ENCODE measurements at regions not wholly inside any gene's neighbourhood (a gene's known extent, or its start where the extent isn't known, plus 50 kb on each side); places are given as distances from the start of the nearest gene placed in this dataset.

DNA sequence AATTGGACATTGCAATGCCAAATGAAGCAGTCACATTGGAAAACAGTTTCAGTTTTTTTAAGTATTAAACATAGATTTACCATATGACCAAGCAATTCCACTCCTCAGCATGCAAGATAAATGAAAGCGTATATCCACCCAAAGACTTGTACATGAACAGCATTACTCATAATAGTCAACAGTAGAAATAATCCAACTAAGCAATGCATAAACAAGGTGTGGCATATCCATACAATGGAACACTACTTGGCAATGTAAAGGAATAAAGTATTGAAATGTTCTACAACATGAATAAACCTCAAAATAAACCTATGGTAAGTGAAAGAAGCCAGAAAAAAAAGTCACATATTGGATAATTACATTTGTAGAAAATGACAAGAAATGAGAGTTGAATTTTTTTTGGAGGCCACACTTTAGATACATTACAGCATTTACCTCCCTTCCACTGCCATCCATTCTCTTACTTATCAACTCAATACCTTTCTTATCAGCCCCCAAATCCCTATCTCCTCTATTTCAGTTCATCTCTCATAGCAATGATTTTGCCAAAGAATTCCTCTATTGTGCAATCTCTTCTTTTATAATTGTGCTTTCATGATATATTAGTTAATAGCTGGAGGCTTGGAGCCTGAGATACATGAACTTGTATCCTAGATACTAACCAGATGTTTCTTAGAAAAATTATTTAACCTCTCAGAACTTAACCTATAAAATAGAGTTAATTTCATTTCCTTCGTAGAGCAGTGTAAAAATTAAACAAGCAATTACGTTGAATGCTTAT is 414.2 kb upstream of the C1orf87 start:
- ATAC-seq (peak; percentile 55), DNase-seq (ENCODE audit: low spot score) (no peak)
- intact Hi-C loops (cut with DNase I), result no loop called here

GRCh38 chr1:60483509-60483908 is 409.9 kb upstream of the C1orf87 start:
- ATAC-seq (no peak), DNase-seq (ENCODE audit: low spot score) (no peak)
- intact Hi-C loops (cut with DNase I), result no loop called here

GRCh38 chr1:60470246-60470645 is 396.7 kb upstream of the C1orf87 start:
- intact Hi-C loops (cut with DNase I), result no loop called here

GRCh38 chr1:60463786-60464185 is 390.2 kb upstream of the C1orf87 start:
- intact Hi-C loops (cut with DNase I), result no loop called here
- ATAC-seq (no peak), DNase-seq (ENCODE audit: low spot score) (no peak)

More at GRCh38 chr1:60470246-60470645, 396.7 kb upstream of the C1orf87 start:
- no peak for DNase-seq (ENCODE audit: low spot score)
- ATAC-seq, result no peak

DNA sequence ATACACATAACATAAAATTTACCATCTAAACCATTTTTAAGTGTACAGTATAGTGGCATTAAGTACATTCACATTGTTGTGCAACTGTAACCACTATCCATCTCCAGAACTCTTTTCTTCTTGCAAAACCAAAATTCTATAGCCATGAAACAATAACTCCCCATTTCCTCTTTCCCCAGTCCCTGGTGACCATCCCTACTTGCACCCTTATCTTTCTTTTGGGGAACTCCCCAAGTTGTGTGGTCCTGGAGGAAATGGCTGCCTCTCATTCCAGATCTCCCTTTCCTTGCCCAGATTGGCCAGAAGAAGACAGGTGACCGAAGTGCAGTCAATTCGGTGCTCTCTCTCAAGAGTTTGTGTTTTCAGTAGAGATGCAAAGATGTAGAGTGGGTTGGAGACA is 389.6 kb upstream of the C1orf87 start:
- ATAC-seq (no peak), DNase-seq (ENCODE audit: low spot score) (no peak)
- intact Hi-C loops (cut with DNase I), result no loop called here

DNA sequence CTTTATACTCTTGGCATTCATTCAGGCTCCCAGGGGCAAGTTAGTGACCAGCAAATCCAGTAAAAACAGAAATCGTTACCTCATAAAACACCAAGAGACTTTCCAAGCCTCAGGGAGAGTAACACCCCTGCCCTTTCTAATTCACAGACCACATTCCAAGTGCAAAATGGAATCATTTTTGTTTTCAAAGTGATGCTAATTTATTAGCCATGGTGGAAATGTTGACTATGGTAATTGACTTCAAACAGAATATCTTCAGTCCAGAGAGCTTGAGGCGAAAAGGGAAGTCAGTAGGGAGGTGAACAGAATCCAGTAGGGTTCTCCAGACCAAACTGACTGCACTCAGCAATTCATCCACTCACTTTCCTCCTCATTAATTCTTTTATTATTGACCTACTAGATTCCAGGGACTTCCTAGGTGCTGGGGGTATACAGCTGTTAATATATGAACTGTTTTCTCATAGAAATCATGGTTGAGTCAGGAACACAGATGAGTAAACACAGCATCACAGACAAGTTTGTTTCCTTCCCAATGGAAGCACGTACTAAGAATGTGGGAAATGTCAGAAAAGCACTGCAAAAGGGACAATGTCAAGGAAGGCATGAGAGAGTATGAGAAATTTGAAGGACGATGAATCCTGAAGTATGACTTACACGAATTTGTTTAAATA is 388.5 kb upstream of the C1orf87 start:
- ATAC-seq, result no peak
- no peak for DNase-seq (ENCODE audit: low spot score)
- intact Hi-C loops (cut with DNase I), result no loop called here

GRCh38 chr1:60458111-60458510 is 384.5 kb upstream of the C1orf87 start:
- peak; percentile 72 for ATAC-seq
- no peak for DNase-seq (ENCODE audit: low spot score)
- intact Hi-C loops (cut with DNase I), result no loop called here

GRCh38 chr1:60449876-60450275 is 376.3 kb upstream of the C1orf87 start:
- no peak for ATAC-seq
- intact Hi-C loops (cut with DNase I), result no loop called here

DNA sequence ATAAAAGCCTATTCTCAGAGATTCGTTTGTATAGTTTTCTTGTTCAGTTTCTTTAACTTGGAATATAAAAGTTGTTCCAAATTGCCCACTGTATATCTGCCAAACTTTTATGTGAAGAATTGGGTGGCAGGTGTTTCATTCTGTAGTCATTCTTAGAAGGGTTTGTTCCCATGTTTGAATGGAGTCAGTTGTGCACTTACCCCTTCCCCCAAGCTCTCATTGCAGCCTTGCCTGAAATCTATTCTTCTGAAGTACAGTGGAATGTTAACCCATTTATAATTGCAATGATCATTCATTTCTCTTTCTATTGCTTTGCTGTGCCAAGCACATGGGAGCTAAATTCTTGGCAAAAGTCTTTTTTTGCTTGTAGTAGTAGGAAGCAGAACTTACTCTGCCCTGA is 375.3 kb upstream of the C1orf87 start:
- ATAC-seq (no peak), DNase-seq (ENCODE audit: low spot score) (no peak)
- intact Hi-C loops (cut with DNase I), result no loop called here

More at GRCh38 chr1:60449876-60450275, 376.3 kb upstream of the C1orf87 start:
- DNase-seq (ENCODE audit: low spot score), result no peak

DNA sequence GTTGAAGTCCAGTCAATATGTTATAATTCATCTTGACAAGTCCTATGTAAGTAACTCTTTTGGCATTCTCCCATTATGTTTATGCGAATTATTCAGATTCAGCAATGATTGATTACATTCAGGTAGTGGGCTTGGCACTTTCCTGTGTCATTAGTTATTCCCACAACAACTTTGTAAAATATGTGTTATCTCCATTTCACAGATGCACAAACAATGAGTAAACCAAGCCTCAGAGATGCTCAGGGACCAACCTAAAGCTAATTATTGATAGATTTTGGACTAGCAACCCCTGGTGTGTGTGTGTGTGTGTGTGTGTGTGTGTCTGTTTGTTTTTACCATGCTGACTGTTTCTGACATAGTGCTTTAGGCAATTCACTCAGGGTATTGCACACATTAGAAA is 371.1 kb upstream of the C1orf87 start:
- ATAC-seq (no peak), DNase-seq (ENCODE audit: low spot score) (no peak)
- intact Hi-C loops (cut with DNase I), result no loop called here

DNA sequence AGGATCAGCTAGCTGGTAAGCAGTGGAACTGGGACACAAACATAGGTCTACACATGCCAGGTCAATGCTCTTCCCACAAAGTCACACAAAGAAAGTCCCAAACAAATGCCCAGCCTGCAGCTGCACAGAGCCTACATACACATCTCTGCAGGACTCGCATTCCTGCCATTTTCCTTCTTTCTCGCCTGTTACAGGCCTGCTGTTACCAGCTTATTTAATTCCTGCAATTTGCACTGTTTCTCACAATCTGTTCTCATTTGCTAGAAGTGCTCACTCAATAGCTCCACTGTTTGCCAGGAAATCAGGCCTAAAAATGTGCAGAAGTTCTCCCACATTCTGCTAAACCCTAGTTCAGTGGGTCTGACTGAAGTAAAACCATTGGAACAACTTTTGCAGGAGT is 362.6 kb upstream of the C1orf87 start:
- ATAC-seq, result no peak
- intact Hi-C loops (cut with DNase I), result no loop called here
- DNase-seq (ENCODE audit: low spot score), result no peak

- DNase-seq (ENCODE audit: low spot score), result no peak
- intact Hi-C loops (cut with DNase I), result no loop called here
- ATAC-seq, result peak; percentile 69
Observed at GRCh38 chr1:60431593-60431992, 358.0 kb upstream of the C1orf87 start.

- intact Hi-C loops (cut with DNase I), result no loop called here
- DNase-seq (ENCODE audit: low spot score) (no peak), ATAC-seq (no peak)
Observed at GRCh38 chr1:60430375-60430774, 356.8 kb upstream of the C1orf87 start.

GRCh38 chr1:60428127-60428526 is 354.6 kb upstream of the C1orf87 start:
- DNase-seq (ENCODE audit: low spot score) (no peak), ATAC-seq (peak; percentile 95)
- intact Hi-C loops (cut with DNase I), result no loop called here

- peak; percentile 26 for ATAC-seq
- DNase-seq (ENCODE audit: low spot score), result no peak
- intact Hi-C loops (cut with DNase I), result no loop called here
Observed at GRCh38 chr1:60427701-60428100, 354.1 kb upstream of the C1orf87 start.

DNA sequence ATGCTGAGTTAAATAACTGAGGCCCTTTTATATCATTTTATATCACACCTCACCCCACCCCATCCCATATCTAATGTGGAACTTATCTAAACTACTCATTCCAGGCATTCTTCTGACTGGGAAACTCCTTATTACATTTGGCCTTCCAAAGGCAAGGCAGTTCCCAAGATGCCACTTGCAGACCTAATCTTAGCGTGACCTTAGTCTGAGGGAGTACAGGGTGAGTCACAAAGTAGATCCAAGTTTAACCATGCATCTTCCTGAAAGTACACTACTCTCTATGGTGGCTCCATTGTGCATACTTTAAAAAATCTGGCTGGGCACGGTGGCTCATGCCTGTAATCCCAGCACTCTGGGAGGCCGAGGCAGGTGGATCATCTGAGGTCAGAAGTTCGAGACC is 353.6 kb upstream of the C1orf87 start:
- intact Hi-C loops (cut with DNase I), result no loop called here
- peak; percentile 66 for ATAC-seq
- DNase-seq (ENCODE audit: low spot score), result no peak

DNA sequence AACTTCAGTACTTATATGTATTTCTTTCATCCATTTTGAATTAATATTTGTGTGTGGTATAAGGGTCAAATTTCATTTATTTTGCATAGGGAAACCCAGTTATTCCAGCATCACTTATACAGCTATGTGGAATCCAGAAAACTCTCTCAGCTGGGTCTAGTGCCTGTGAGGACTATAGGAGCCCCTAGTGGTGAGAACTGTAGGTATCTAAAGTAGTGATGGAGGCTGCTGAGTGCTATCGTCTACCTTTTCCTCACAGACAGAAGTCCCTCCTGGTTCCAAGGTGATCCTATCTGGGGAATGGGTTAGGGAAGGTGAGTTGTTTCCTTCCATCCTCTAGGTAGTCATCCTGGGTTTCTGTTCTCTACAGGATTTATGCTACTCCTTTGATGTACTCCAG is 352.0 kb upstream of the C1orf87 start:
- DNase-seq (ENCODE audit: low spot score), result no peak
- intact Hi-C loops (cut with DNase I), result no loop called here
- ATAC-seq, result no peak

DNA sequence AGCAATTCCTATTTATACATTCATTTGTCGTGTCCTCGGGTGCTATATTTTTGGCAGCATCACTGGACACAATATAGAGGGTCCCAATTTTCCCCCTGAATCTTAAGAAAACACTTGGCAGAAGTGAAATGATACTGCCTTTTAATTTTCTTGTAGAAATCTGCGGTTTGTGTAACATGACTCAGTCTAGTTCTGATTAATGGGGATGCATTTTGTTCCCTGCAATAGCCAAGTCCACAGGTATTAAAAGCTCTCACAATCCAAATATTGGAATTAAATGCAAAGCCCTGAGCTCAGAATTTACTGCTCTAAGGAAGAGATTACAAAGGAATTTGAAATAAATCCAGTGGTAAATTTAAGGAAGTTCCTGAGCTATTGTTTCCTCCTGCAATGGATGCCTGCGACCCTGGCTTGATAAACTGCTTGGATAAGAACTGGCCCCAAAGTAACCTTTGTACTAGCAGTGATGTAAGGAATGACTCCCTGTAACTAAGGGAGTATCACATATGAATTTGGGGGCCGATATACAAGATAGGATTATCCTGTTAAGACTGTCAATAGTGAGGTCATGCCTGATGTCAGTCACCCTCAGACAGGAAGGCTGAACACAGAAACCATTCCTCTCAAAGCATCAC is 349.7 kb upstream of the C1orf87 start:
- ATAC-seq (no peak), DNase-seq (ENCODE audit: low spot score) (no peak)
- intact Hi-C loops (cut with DNase I), result no loop called here

GRCh38 chr1:60421965-60422364 is 348.4 kb upstream of the C1orf87 start:
- ATAC-seq (no peak), DNase-seq (ENCODE audit: low spot score) (no peak)
- intact Hi-C loops (cut with DNase I), result no loop called here

GRCh38 chr1:60419023-60419422 is 345.5 kb upstream of the C1orf87 start:
- ATAC-seq (no peak), DNase-seq (ENCODE audit: low spot score) (no peak)
- intact Hi-C loops (cut with DNase I), result no loop called here

Measured in sciatic nerve (tissue), 2 donors.